ENCODE measurements at regions not wholly inside any gene's neighbourhood (a gene's known extent, or its start where the extent isn't known, plus 50 kb on each side); places are given as distances from the start of the nearest gene placed in this dataset.
"Not testable (repeated sequence)": the region's sequence is repeated elsewhere in the genome, so short reads cannot be mapped to it uniquely, and the experiment has no call there.

- DNase-seq, result peak; percentile 95
Observed at GRCh38 chr14:106618471-106618951, 1092.1 kb downstream of the TMEM121 start.

- no peak for DNase-seq
Observed at GRCh38 chr14:106619606-106620005, 1093.2 kb downstream of the TMEM121 start.

- DNase-seq, result no peak
Observed at GRCh38 chr14:106620368-106620767, 1094.0 kb downstream of the TMEM121 start.

GRCh38 chr14:106622200-106622745, 1095.9 kb downstream of the TMEM121 start:
- DNase-seq, result peak; percentile 64

- no peak for DNase-seq
Observed at GRCh38 chr14:106625186-106625585, 1098.8 kb downstream of the TMEM121 start.

GRCh38 chr14:106626469-106626868, 1100.1 kb downstream of the TMEM121 start:
- DNase-seq, result not testable (repeated sequence)

- peak; percentile 80 for DNase-seq
Observed at GRCh38 chr14:106626942-106627588, 1100.7 kb downstream of the TMEM121 start.

GRCh38 chr14:106631879-106632278, 1105.5 kb downstream of the TMEM121 start:
- no peak for DNase-seq

- DNase-seq, result no peak
Observed at GRCh38 chr14:106633721-106634120, 1107.3 kb downstream of the TMEM121 start.

GRCh38 chr14:106635569-106635968, 1109.2 kb downstream of the TMEM121 start:
- no peak for DNase-seq

GRCh38 chr14:106638786-106639452, 1112.5 kb downstream of the TMEM121 start:
- peak; percentile 53 for DNase-seq

- DNase-seq, result no peak
Observed at GRCh38 chr14:106642090-106642489, 1115.7 kb downstream of the TMEM121 start.

GRCh38 chr14:106642971-106643370, 1116.6 kb downstream of the TMEM121 start:
- DNase-seq, result not testable (repeated sequence)

GRCh38 chr14:106648874-106649273, 1122.5 kb downstream of the TMEM121 start:
- not testable (repeated sequence) for DNase-seq

- DNase-seq, result no peak
Observed at GRCh38 chr14:106651016-106651415, 1124.6 kb downstream of the TMEM121 start.

GRCh38 chr14:106652494-106652893, 1126.1 kb downstream of the TMEM121 start:
- DNase-seq, result no peak

- DNase-seq, result peak; percentile 55
Observed at GRCh38 chr14:106657460-106657859, 1131.1 kb downstream of the TMEM121 start.

- DNase-seq, result not testable (repeated sequence)
Observed at GRCh38 chr14:106658066-106658860, 1131.9 kb downstream of the TMEM121 start.

- peak; percentile 64 for DNase-seq
Observed at GRCh38 chr14:106661561-106661960, 1135.2 kb downstream of the TMEM121 start.

GRCh38 chr14:106662936-106663550, 1136.7 kb downstream of the TMEM121 start:
- no peak for DNase-seq

- peak; percentile 92 for DNase-seq
Observed at GRCh38 chr14:106663805-106664410, 1137.5 kb downstream of the TMEM121 start.

GRCh38 chr14:106665814-106666213, 1139.4 kb downstream of the TMEM121 start:
- peak; percentile 13 for DNase-seq
